ENCODE measurements at regions not wholly inside any gene's neighbourhood (a gene's known extent, or its start where the extent isn't known, plus 50 kb on each side); places are given as distances from the start of the nearest gene placed in this dataset.

GRCh38 chrX:43386875-43387274, 269.2 kb upstream of the MAOA start:
- H3K9ac ChIP-seq (ENCODE audit: low read length): no peak overlapping the region
- H3K14ac ChIP-seq (ENCODE audit: low read length in 2 of 2): no peak overlapping the region
- no peaks in the 10 kb centered on the region for H3K4me1 ChIP-seq (ENCODE audit: control insufficient read depth, insufficient read depth, low read depth, low read length)
- no peak overlapping the region for H3K4me2 ChIP-seq (ENCODE audit: low read length, poor library complexity, severe bottlenecking)
- WGBS: no CpG with 5 or more reads among the region's 1 CpG
- no peak overlapping the region for H2BK12ac ChIP-seq (ENCODE audit: low read length in 2 of 2)
- no peak overlapping the region for H4K91ac ChIP-seq (ENCODE audit: low read length)
- no peak overlapping the region for H2AK5ac ChIP-seq (ENCODE audit: low read length, severe bottlenecking)
- H3K9me3 ChIP-seq (ENCODE audit: control insufficient read depth, low read length): peaks cover 4% of the 10 kb centered on the region
- peaks cover 0 to 6% of the 10 kb centered on the region in 2 experiments for H3K27me3 ChIP-seq (ENCODE audit: control insufficient read depth in 1 of 2, insufficient read depth in 1 of 2, low read length in 2 of 2)
- H3K27ac ChIP-seq (ENCODE audit: low read length, poor library complexity, severe bottlenecking): no peak overlapping the region
- no peaks in the 10 kb centered on the region for H3K79me1 ChIP-seq (replicated peaks; ENCODE audit: low read length, poor library complexity, severe bottlenecking)
- H3K4ac ChIP-seq (ENCODE audit: low read depth in 1 of 2, low read length in 2 of 2): no peak overlapping the region
- no peak for DNase-seq
- no peaks in the 10 kb centered on the region for H3K36me3 ChIP-seq (ENCODE audit: control insufficient read depth in 1 of 2, insufficient read depth in 2 of 2, low read depth in 1 of 2, low read length in 2 of 2)
- no peak overlapping the region for H2AFZ ChIP-seq (ENCODE audit: low read depth, low read length)
- H3K18ac ChIP-seq (ENCODE audit: low read depth in 1 of 2, low read length in 2 of 2): no peak overlapping the region
- no peak overlapping the region for H2BK15ac ChIP-seq (ENCODE audit: low read depth, poor library complexity, severe bottlenecking)
- H4K8ac ChIP-seq (ENCODE audit: low read length): no peak overlapping the region
- no peak overlapping the region for H2BK120ac ChIP-seq (ENCODE audit: low read depth, low read length)
- H3K4me3 ChIP-seq (ENCODE audit: insufficient read depth in 1 of 2, low read depth in 1 of 2, low read length in 2 of 2): no peak overlapping the region
- no peak overlapping the region for H3K23ac ChIP-seq (ENCODE audit: low read length in 2 of 2)
- no peak overlapping the region for H2BK5ac ChIP-seq (ENCODE audit: low read depth, low read length, poor library complexity, severe bottlenecking)

- Histone ChIP-seq H3K9ac (ENCODE audit: low read length) (no peak overlapping the region), H3K23ac (ENCODE audit: low read length in 2 of 2) (no peak overlapping the region), H3K9me3 (ENCODE audit: control insufficient read depth, low read length) (no peaks in the 10 kb centered on the region), H2BK120ac (ENCODE audit: low read depth, low read length) (no peak overlapping the region), H3K4ac (ENCODE audit: low read depth in 1 of 2, low read length in 2 of 2) (no peak overlapping the region), H3K4me1 (ENCODE audit: control insufficient read depth, insufficient read depth, low read depth, low read length) (no peaks in the 10 kb centered on the region), H2AK5ac (ENCODE audit: low read length, severe bottlenecking) (no peak overlapping the region), H3K4me2 (ENCODE audit: low read length, poor library complexity, severe bottlenecking) (no peak overlapping the region), H2BK5ac (ENCODE audit: low read depth, low read length, poor library complexity, severe bottlenecking) (no peak overlapping the region), H2BK15ac (ENCODE audit: low read depth, poor library complexity, severe bottlenecking) (no peak overlapping the region), H3K27me3 (ENCODE audit: control insufficient read depth in 1 of 2, insufficient read depth in 1 of 2, low read length in 2 of 2) (no peaks in the 10 kb centered on the region), H3K14ac (ENCODE audit: low read length in 2 of 2) (no peak overlapping the region), H3K4me3 (ENCODE audit: insufficient read depth in 1 of 2, low read depth in 1 of 2, low read length in 2 of 2) (no peak overlapping the region), H4K8ac (ENCODE audit: low read length) (no peak overlapping the region), H4K91ac (ENCODE audit: low read length) (no peak overlapping the region), H2BK12ac (ENCODE audit: low read length in 2 of 2) (no peak overlapping the region), H3K27ac (ENCODE audit: low read length, poor library complexity, severe bottlenecking) (no peak overlapping the region), H3K18ac (ENCODE audit: low read depth in 1 of 2, low read length in 2 of 2) (no peak overlapping the region), H2AFZ (ENCODE audit: low read depth, low read length) (no peak overlapping the region), H3K79me1 (replicated peaks; ENCODE audit: low read length, poor library complexity, severe bottlenecking) (no peaks in the 10 kb centered on the region), H3K36me3 (ENCODE audit: control insufficient read depth in 1 of 2, insufficient read depth in 2 of 2, low read depth in 1 of 2, low read length in 2 of 2) (no peaks in the 10 kb centered on the region)
- no peak for DNase-seq
- no CpG with 5 or more reads among the region's 1 CpG for WGBS
Measured at GRCh38 chrX:43405191-43405590, 250.9 kb upstream of the MAOA start.

GRCh38 chrX:43423876-43424275, 232.2 kb upstream of the MAOA start:
- Histone ChIP-seq H2BK120ac (ENCODE audit: low read depth, low read length) (no peak overlapping the region), H2AFZ (ENCODE audit: low read depth, low read length) (no peak overlapping the region), H3K18ac (ENCODE audit: low read depth in 1 of 2, low read length in 2 of 2) (no peak overlapping the region), H3K9ac (ENCODE audit: low read length) (no peak overlapping the region), H2BK5ac (ENCODE audit: low read depth, low read length, poor library complexity, severe bottlenecking) (no peak overlapping the region), H3K14ac (ENCODE audit: low read length in 2 of 2) (no peak overlapping the region), H3K4me1 (ENCODE audit: control insufficient read depth, insufficient read depth, low read depth, low read length) (no peaks in the 10 kb centered on the region), H3K23ac (ENCODE audit: low read length in 2 of 2) (no peak overlapping the region), H3K4me3 (ENCODE audit: insufficient read depth in 1 of 2, low read depth in 1 of 2, low read length in 2 of 2) (no peak overlapping the region), H3K27ac (ENCODE audit: low read length, poor library complexity, severe bottlenecking) (no peak overlapping the region), H3K4ac (ENCODE audit: low read depth in 1 of 2, low read length in 2 of 2) (no peak overlapping the region), H2BK15ac (ENCODE audit: low read depth, poor library complexity, severe bottlenecking) (no peak overlapping the region), H3K36me3 (ENCODE audit: control insufficient read depth in 1 of 2, insufficient read depth in 2 of 2, low read depth in 1 of 2, low read length in 2 of 2) (no peaks in the 10 kb centered on the region), H3K4me2 (ENCODE audit: low read length, poor library complexity, severe bottlenecking) (no peak overlapping the region), H3K9me3 (ENCODE audit: control insufficient read depth, low read length) (no peaks in the 10 kb centered on the region), H2BK12ac (ENCODE audit: low read length in 2 of 2) (no peak overlapping the region), H3K79me1 (replicated peaks; ENCODE audit: low read length, poor library complexity, severe bottlenecking) (no peaks in the 10 kb centered on the region), H4K8ac (ENCODE audit: low read length) (no peak overlapping the region), H3K27me3 (ENCODE audit: control insufficient read depth in 1 of 2, insufficient read depth in 1 of 2, low read length in 2 of 2) (peaks cover 0 to 8% of the 10 kb centered on the region in 2 experiments), H4K91ac (ENCODE audit: low read length) (no peak overlapping the region), H2AK5ac (ENCODE audit: low read length, severe bottlenecking) (no peak overlapping the region)
- peak; percentile 1 for DNase-seq

DNA sequence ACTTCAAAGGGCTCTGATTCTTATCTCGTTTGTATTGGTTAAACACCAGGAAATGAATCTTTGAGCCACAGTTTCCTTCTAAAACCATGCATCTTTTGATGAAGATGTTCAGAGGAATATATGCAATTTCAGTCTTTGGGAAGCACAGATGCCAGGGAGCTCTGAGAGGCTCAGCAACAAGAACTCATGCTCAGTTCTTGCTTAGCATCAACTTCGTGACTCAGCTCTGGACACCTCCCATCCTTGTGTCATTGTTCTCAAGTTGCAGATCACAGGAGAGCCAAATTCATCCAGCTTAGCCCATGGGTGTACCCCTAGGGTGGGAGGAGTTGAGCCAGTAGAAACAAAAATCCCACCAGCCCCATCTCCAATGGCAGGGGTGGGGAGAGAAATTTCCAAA, 219.6 kb upstream of the MAOA start:
- Histone ChIP-seq H2BK12ac (ENCODE audit: low read length in 2 of 2) (no peak overlapping the region), H3K36me3 (ENCODE audit: control insufficient read depth in 1 of 2, insufficient read depth in 2 of 2, low read depth in 1 of 2, low read length in 2 of 2) (no peaks in the 10 kb centered on the region), H2BK5ac (ENCODE audit: low read depth, low read length, poor library complexity, severe bottlenecking) (no peak overlapping the region), H3K14ac (ENCODE audit: low read length in 2 of 2) (no peak overlapping the region), H2BK15ac (ENCODE audit: low read depth, poor library complexity, severe bottlenecking) (no peak overlapping the region), H2AFZ (ENCODE audit: low read depth, low read length) (no peak overlapping the region), H3K27ac (ENCODE audit: low read length, poor library complexity, severe bottlenecking) (no peak overlapping the region), H3K79me1 (replicated peaks; ENCODE audit: low read length, poor library complexity, severe bottlenecking) (no peaks in the 10 kb centered on the region), H3K9ac (ENCODE audit: low read length) (no peak overlapping the region), H3K18ac (ENCODE audit: low read depth in 1 of 2, low read length in 2 of 2) (no peak overlapping the region), H3K23ac (ENCODE audit: low read length in 2 of 2) (no peak overlapping the region), H2AK5ac (ENCODE audit: low read length, severe bottlenecking) (no peak overlapping the region), H3K9me3 (ENCODE audit: control insufficient read depth, low read length) (peaks cover 20% of the 10 kb centered on the region), H3K4ac (ENCODE audit: low read depth in 1 of 2, low read length in 2 of 2) (no peak overlapping the region), H3K4me2 (ENCODE audit: low read length, poor library complexity, severe bottlenecking) (no peak overlapping the region), H3K27me3 (ENCODE audit: control insufficient read depth in 1 of 2, insufficient read depth in 1 of 2, low read length in 2 of 2) (no peaks in the 10 kb centered on the region), H3K4me3 (ENCODE audit: insufficient read depth in 1 of 2, low read depth in 1 of 2, low read length in 2 of 2) (no peak overlapping the region), H2BK120ac (ENCODE audit: low read depth, low read length) (no peak overlapping the region), H4K8ac (ENCODE audit: low read length) (no peak overlapping the region), H4K91ac (ENCODE audit: low read length) (no peak overlapping the region), H3K4me1 (ENCODE audit: control insufficient read depth, insufficient read depth, low read depth, low read length) (no peaks in the 10 kb centered on the region)
- no peak for DNase-seq
- WGBS: 60% methylated on average over 1 of the region's 2 CpGs
